GM12874 (cell line): ENCODE measurements at regions not wholly inside any gene's neighbourhood (a gene's known extent, or its start where the extent isn't known, plus 50 kb on each side); places are given as distances from the start of the nearest gene placed in this dataset.

Experiments used
- TF ChIP-seq, protein P1 (sequence below): IDR thresholded peaks from 2 replicates; pipeline ENCODE4 v1.5.1; 2011; ENCODE audit warnings: low read depth, mild to moderate bottlenecking, control low read depth, low read length, moderate library complexity; ENCODE audit not compliant: insufficient read depth

DNA sequence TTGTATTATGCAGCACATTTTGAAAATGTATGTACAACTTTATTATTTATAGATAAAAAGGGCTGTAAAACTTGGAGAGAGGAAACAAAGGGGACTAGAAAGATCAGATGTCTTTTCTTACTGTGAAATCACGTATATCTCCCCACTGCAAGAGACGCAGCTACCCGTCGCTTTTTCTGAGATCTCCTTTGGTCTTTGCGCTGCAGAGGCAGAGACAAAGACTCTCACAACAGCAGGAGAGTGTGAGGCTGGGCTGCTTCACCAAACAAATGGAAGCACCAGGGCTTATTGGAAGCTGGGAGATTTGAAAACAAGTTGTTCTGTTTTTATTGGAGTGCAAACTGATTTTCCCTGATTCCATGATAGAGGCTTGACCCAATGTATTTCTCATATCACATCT lies 129.0 kb upstream of the PARD3B start:
- TF ChIP-seq, protein P1, sequence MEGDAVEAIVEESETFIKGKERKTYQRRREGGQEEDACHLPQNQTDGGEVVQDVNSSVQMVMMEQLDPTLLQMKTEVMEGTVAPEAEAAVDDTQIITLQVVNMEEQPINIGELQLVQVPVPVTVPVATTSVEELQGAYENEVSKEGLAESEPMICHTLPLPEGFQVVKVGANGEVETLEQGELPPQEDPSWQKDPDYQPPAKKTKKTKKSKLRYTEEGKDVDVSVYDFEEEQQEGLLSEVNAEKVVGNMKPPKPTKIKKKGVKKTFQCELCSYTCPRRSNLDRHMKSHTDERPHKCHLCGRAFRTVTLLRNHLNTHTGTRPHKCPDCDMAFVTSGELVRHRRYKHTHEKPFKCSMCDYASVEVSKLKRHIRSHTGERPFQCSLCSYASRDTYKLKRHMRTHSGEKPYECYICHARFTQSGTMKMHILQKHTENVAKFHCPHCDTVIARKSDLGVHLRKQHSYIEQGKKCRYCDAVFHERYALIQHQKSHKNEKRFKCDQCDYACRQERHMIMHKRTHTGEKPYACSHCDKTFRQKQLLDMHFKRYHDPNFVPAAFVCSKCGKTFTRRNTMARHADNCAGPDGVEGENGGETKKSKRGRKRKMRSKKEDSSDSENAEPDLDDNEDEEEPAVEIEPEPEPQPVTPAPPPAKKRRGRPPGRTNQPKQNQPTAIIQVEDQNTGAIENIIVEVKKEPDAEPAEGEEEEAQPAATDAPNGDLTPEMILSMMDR = no peak

DNA sequence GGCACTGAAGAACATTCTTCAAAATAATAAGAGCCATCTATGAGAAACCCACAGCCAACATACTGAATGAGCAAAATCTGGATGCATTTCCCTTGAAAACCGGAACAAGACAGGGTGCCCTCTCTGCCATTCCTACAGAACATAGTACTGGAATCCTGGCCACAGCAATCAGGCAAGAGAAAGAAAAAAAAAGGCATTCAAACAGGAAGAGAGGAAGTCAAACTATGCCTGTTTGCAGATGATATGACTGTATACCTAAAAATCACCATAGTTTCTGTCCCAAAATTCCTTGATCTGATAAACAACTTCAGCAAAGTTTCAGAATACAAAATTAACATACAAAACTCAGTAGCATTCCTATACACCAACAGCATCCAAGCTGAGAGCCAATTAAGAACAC lies 119.5 kb upstream of the PARD3B start:
- TF ChIP-seq, protein P1 = no peak

DNA sequence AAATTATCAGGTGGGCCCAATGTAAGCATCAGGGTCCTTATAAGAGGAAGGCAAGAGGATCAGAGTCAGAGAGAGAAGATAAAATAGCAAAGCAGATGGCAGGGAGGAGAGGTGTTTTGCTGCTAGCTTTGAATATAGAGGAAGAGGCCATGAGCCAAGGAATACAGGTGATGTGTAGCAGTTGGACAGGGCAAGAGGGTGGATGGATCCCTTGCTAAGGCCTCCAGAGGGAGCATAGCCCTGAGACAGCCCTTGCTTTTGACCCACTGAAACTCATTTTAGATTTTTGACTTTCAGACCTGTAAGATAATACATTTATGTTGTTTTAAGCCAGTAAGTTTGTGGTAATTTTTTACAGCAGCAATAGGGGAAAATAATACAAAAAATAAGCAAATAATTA lies 116.6 kb upstream of the PARD3B start:
- TF ChIP-seq, protein P1 = no peak

DNA sequence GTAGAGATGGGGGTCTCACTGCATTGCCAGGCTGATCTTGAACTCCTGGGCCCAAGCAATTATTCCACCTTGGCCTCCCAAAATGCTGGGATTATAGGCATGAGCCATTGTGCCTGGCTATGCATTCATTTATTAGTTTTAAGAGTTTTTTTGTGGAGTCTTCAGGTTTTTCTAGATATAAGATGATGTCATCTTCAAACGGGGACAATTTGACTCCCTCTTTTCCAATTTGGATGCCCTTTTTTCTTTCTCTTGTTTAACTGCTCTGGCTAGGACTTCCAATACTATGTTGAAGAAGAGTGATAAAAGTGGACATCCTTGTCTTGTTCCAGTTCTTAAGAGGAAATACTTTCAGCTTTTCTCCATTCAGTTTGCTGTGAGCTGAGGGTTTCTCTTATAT lies 113.7 kb upstream of the PARD3B start:
- TF ChIP-seq, protein P1 = no peak

DNA sequence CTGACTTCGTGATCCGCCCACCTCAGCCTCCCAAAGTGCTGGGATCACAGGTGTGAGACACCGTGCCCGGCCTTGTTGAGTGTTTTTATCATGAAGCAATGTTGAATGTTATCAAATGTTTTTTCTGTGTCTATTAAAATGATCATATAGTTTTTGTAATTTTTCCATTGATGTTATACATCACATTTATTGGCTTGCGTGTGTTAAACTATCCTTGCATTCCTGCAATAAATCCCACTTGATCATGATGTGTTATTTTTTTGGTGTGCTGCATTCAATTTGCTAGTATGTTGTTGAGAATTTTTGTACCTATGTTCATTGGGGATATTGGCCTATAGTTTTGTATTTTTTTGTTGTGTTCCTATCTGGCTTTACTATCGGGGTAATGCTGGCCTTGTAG lies 113.1 kb upstream of the PARD3B start:
- TF ChIP-seq, protein P1 = no peak

DNA sequence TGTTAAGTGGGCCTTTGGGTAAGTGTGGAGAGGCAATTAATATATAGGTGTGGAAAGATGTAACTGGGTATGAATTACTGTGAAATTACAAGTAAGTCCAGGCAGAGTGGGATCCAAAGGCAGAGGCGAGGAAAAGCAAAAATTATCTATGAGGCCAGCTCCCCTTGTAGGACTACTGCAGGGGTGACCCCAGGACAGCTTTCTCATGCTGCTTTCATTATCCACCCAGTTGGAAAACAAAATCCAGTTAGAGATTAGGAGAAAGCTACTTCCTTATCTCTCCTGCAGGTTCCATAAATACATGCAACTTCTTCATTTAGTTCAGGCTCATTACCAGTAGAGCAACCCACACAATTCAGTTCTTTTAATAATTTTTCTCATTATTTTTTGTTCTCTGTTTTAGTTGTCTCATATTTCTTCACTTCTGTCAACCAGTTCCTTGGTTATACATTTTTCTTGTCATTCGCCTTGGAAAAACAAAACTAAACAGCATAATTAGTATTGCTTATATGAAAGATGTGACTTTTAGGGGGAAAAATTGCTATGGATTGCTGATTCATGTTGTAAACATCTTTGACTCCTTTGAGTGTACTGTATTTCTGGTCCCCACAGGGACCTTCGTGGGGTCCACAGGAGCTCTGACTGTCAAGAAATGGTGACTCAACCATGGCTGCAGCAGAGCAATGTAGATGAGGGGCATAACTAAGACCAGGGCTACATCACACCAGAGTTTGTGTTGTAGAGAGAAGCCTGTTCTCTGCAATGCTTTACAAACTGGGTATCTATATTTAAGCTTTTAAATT lies 110.4 kb upstream of the PARD3B start:
- TF ChIP-seq, protein P1 = no peak

DNA sequence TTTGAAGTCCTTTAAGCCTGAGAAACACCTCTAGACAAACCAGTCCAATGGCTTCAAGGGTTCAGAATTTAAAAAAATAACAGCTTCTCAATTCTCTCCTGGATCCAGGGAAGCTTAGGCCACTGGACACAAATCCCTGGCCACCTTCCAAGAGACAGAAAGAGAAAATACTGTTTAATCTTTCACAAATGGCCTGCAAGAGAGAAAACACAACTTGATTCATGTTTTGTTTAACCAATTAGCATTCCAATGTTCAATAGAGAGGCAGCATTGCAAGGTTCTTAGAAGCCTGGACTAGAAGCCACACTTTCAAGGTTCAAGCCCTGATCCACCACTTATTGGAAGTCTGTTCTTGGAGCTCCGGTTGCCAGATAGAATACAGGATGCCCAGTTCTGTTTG lies 109.0 kb upstream of the PARD3B start:
- TF ChIP-seq, protein P1 = no peak
